H1 (cell line): ENCODE measurements at regions not wholly inside any gene's neighbourhood (a gene's known extent, or its start where the extent isn't known, plus 50 kb on each side); places are given as distances from the start of the nearest gene placed in this dataset.

Experiments used
- HDAC6 ChIP-seq: IDR thresholded peaks from one replicate; pipeline ENCODE4 v1.7.1; 2012; ENCODE audit warnings: low read depth, mild to moderate bottlenecking, inconsistent platforms, low read length, moderate library complexity
- SP1 ChIP-seq: IDR thresholded peaks from 2 replicates; pipeline ENCODE4 v1.6.1; 2011; ENCODE audit warnings: low read depth, low read length
- SRF ChIP-seq: IDR thresholded peaks from 2 replicates; pipeline ENCODE4 v1.6.1; 2011; ENCODE audit warnings: mild to moderate bottlenecking, low read depth, low read length, moderate library complexity
- SUZ12 ChIP-seq: fragments of 200-600 bp; sonication (generic); IDR thresholded peaks from 2 replicates; pipeline ENCODE4 v1.6.1; 2012; ENCODE audit warnings: mild to moderate bottlenecking, inconsistent platforms, low read length, moderate library complexity, mixed read lengths
- TEAD4 ChIP-seq: IDR thresholded peaks from 2 replicates; pipeline ENCODE4 v1.6.1; 2012; ENCODE audit warnings: low read depth, low read length, inconsistent platforms, mixed read lengths
- TF ChIP-seq, protein P1 (sequence below), 3 experiments: IDR thresholded peaks; 1 replicate in 2 of 3; 2 replicates in 1 of 3; pipeline versions ENCODE4 v1.5.1 to v1.6.1; 2011; ENCODE audit warnings: low read length in 3 of 3, mild to moderate bottlenecking in 3 of 3, inconsistent platforms in 2 of 3, low read depth in 1 of 3, moderate library complexity in 1 of 3; ENCODE audit not compliant: insufficient read depth in 1 of 3; ENCODE audit errors: control extremely low read depth in 1 of 3

- TF ChIP-seq, protein P1, sequence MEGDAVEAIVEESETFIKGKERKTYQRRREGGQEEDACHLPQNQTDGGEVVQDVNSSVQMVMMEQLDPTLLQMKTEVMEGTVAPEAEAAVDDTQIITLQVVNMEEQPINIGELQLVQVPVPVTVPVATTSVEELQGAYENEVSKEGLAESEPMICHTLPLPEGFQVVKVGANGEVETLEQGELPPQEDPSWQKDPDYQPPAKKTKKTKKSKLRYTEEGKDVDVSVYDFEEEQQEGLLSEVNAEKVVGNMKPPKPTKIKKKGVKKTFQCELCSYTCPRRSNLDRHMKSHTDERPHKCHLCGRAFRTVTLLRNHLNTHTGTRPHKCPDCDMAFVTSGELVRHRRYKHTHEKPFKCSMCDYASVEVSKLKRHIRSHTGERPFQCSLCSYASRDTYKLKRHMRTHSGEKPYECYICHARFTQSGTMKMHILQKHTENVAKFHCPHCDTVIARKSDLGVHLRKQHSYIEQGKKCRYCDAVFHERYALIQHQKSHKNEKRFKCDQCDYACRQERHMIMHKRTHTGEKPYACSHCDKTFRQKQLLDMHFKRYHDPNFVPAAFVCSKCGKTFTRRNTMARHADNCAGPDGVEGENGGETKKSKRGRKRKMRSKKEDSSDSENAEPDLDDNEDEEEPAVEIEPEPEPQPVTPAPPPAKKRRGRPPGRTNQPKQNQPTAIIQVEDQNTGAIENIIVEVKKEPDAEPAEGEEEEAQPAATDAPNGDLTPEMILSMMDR (IDR thresholded peaks at IDR 0.05; ENCODE audit: control extremely low read depth in 1 of 3, insufficient read depth in 1 of 3, low read depth in 1 of 3, low read length in 3 of 3): no peak
- TF ChIP-seq HDAC6 (no peak), SRF (no peak), TEAD4 (no peak), SUZ12 (no peak), SP1 (no peak)
These were observed 1094.9 kb upstream of the EEF2KMT start (continued) for GRCh38 chr16:6192532-6192931.
